ENCODE measurements at regions not wholly inside any gene's neighbourhood (a gene's known extent, or its start where the extent isn't known, plus 50 kb on each side); places are given as distances from the start of the nearest gene placed in this dataset.

DNA sequence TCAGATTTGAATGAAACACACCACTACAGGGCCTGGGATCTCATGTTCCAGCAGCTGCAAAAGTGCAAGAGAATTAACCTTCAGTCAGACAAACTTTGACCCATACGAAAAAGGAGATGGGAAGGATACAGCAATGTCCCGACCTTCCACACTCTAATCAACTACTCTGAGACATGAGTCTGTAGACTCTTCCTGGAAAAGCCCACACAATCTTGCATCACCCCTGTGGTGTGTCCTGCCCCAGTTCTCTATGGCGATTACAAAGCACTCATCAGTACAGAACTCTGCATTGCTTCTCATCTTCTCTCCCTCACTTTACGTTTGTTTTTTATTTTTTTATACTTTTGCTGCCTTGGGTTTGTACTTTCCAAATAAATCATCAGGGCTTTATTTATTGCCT is 241.0 kb upstream of the KIF2A start:
- TF ChIP-seq EP300 (IDR thresholded peaks at IDR 0.05; ENCODE audit: borderline replicate concordance in 1 of 2, low read depth in 1 of 2, low read length in 1 of 2) (no peak), SMC3 (IDR thresholded peaks at IDR 0.05; ENCODE audit: low read depth, low read length) (no peak), YY1 (IDR thresholded peaks at IDR 0.05; ENCODE audit: low read depth) (no peak), POLR2AphosphoS5 (IDR thresholded peaks at IDR 0.05; ENCODE audit: low read depth, low read length) (no peak), CHD2 (IDR thresholded peaks at IDR 0.05; ENCODE audit: low read length, partially characterized antibody) (no peak), NRF1 (IDR thresholded peaks at IDR 0.05; ENCODE audit: low read depth, low read length) (no peak), CTCF (IDR thresholded peaks at IDR 0.05) (no peak), ELF1 (IDR thresholded peaks at IDR 0.05) (no peak), RFX5 (IDR thresholded peaks at IDR 0.05; ENCODE audit: low read length) (no peak), RAD21 (IDR thresholded peaks at IDR 0.05; ENCODE audit: low read length) (no peak), SIN3A (IDR thresholded peaks at IDR 0.05; ENCODE audit: borderline replicate concordance, low read depth, low read length) (no peak), EZH2phosphoT487 (IDR thresholded peaks at IDR 0.05; ENCODE audit: borderline replicate concordance, low read depth) (no peak), GABPA (IDR thresholded peaks at IDR 0.05; ENCODE audit: low read depth) (no peak)
- TF ChIP-seq, protein P1, sequence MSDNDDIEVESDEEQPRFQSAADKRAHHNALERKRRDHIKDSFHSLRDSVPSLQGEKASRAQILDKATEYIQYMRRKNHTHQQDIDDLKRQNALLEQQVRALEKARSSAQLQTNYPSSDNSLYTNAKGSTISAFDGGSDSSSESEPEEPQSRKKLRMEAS (IDR thresholded peaks at IDR 0.05; ENCODE audit: low read depth), result no peak
